ENCODE measurements at regions not wholly inside any gene's neighbourhood (a gene's known extent, or its start where the extent isn't known, plus 50 kb on each side); places are given as distances from the start of the nearest gene placed in this dataset.

- H3K36me3 ChIP-seq, result no peaks in the 10 kb centered on the region
- H3K4me1 ChIP-seq, result peaks cover 0 to 7% (median 3%) of the 10 kb centered on the region in 4 donors
- peak in 1 of 2 donors; percentile 54 for ATAC-seq (ENCODE audit: low FRiP score in 2 of 2)
- WGBS, 2 donors, result 68 to 69% methylated on average over 7 of the region's 7 CpGs
- DNase-seq, result no peak
- no peak overlapping the region for H3K4me3 ChIP-seq
- no peak overlapping the region for H3K27ac ChIP-seq
- no peaks in the 10 kb centered on the region for H3K9me3 ChIP-seq
- H3K27me3 ChIP-seq, result no peaks in the 10 kb centered on the region
- no peak for TF ChIP-seq POLR2A (IDR thresholded peaks at IDR 0.05)
- TF ChIP-seq POLR2AphosphoS5 (IDR thresholded peaks at IDR 0.05), result no peak
- TF ChIP-seq CTCF (IDR thresholded peaks at IDR 0.05), result no peak
- no peak for TF ChIP-seq EP300 (IDR thresholded peaks at IDR 0.05)
Measured at GRCh38 chr21:35399002-35399530, 350.0 kb upstream of the RUNX1 start.

- DNase-seq (no peak), ATAC-seq (ENCODE audit: low FRiP score in 2 of 2) (peak in 1 of 2 donors; percentile 33)
- Histone ChIP-seq H3K9me3 (no peaks in the 10 kb centered on the region), H3K36me3 (no peaks in the 10 kb centered on the region), H3K4me1 (peaks cover 0 to 7% (median 3%) of the 10 kb centered on the region in 4 donors), H3K27ac (no peak overlapping the region), H3K27me3 (no peaks in the 10 kb centered on the region), H3K4me3 (no peak overlapping the region)
- TF ChIP-seq POLR2AphosphoS5 (IDR thresholded peaks at IDR 0.05) (no peak), POLR2A (IDR thresholded peaks at IDR 0.05) (no peak), EP300 (IDR thresholded peaks at IDR 0.05) (no peak), CTCF (IDR thresholded peaks at IDR 0.05) (no peak)
Measured at GRCh38 chr21:35398346-35398982, 349.4 kb upstream of the RUNX1 start.

GRCh38 chr21:35397781-35398180 lies 348.7 kb upstream of the RUNX1 start:
- Histone ChIP-seq H3K4me3 (no peak overlapping the region), H3K27ac (no peak overlapping the region), H3K27me3 (no peaks in the 10 kb centered on the region), H3K9me3 (no peaks in the 10 kb centered on the region), H3K36me3 (no peaks in the 10 kb centered on the region), H3K4me1 (peaks cover 0 to 7% (median 3%) of the 10 kb centered on the region in 4 donors)
- ATAC-seq (ENCODE audit: low FRiP score in 2 of 2) (no peak), DNase-seq (no peak)
- TF ChIP-seq POLR2AphosphoS5 (IDR thresholded peaks at IDR 0.05) (no peak), EP300 (IDR thresholded peaks at IDR 0.05) (no peak), CTCF (IDR thresholded peaks at IDR 0.05) (no peak), POLR2A (IDR thresholded peaks at IDR 0.05) (no peak)
- WGBS, 2 donors, result 87 to 89% methylated on average over 3 of the region's 3 CpGs

GRCh38 chr21:35396655-35397054 lies 347.6 kb upstream of the RUNX1 start:
- no peak for ATAC-seq (ENCODE audit: low FRiP score in 2 of 2)
- no peak for TF ChIP-seq CTCF (IDR thresholded peaks at IDR 0.05)
- WGBS, 2 donors, result 94 to 96% methylated on average over 4 of the region's 4 CpGs

GRCh38 chr21:35395728-35396127 lies 346.6 kb upstream of the RUNX1 start:
- H3K9me3 ChIP-seq, result no peaks in the 10 kb centered on the region
- no peak overlapping the region for H3K4me3 ChIP-seq
- 50 to 76% methylated on average over 1 of the region's 1 CpG for WGBS, 2 donors
- DNase-seq (no peak), ATAC-seq (ENCODE audit: low FRiP score in 2 of 2) (no peak)
- H3K27ac ChIP-seq, result no peak overlapping the region
- no peaks in the 10 kb centered on the region for H3K36me3 ChIP-seq
- TF ChIP-seq POLR2A (IDR thresholded peaks at IDR 0.05) (no peak), EP300 (IDR thresholded peaks at IDR 0.05) (no peak), CTCF (IDR thresholded peaks at IDR 0.05) (no peak), POLR2AphosphoS5 (IDR thresholded peaks at IDR 0.05) (no peak)
- H3K27me3 ChIP-seq, result no peaks in the 10 kb centered on the region
- H3K4me1 ChIP-seq, result peaks cover 0 to 7% (median 3%) of the 10 kb centered on the region in 4 donors

More at GRCh38 chr21:35396655-35397054, 347.6 kb upstream of the RUNX1 start:
- Histone ChIP-seq H3K4me1 (peaks cover 0 to 7% (median 3%) of the 10 kb centered on the region in 4 donors), H3K27ac (no peak overlapping the region), H3K36me3 (no peaks in the 10 kb centered on the region), H3K9me3 (no peaks in the 10 kb centered on the region), H3K27me3 (no peaks in the 10 kb centered on the region), H3K4me3 (no peak overlapping the region)
- no peak for DNase-seq

Measured in upper lobe of left lung (tissue), 6 donors.